ENCODE measurements at regions not wholly inside any gene's neighbourhood (a gene's known extent, or its start where the extent isn't known, plus 50 kb on each side); places are given as distances from the start of the nearest gene placed in this dataset.

GRCh38 chr11:70619591-70619990, 221.3 kb downstream of the CTTN start:
- ChIA-PET RAD21 (ENCODE audit: low non-redundant PET in 1 of 2, low total read pairs in 2 of 2, uncharacterized antibody in 2 of 2, unreplicated experiment in 2 of 2) (no interaction called here), CTCF (no interaction called here), POLR2A (no interaction called here)
- intact Hi-C loops (cut with micrococcal nuclease) = no loop called here
- Histone ChIP-seq H3K79me2 (ENCODE audit: insufficient read depth, low read length) (no peaks in the 10 kb centered on the region), H3K9ac (ENCODE audit: low read length) (no peak overlapping the region), H2AFZ (ENCODE audit: low read depth, low read length, poor library complexity, severe bottlenecking) (no peak overlapping the region), H3K27ac (ENCODE audit: low read depth, low read length) (no peak overlapping the region), H4K20me1 (ENCODE audit: insufficient read depth) (no peaks in the 10 kb centered on the region), H3K4me2 (ENCODE audit: low read length) (no peak overlapping the region), H3K9me2 (ENCODE audit: insufficient read depth) (no peaks in the 10 kb centered on the region), H3K4me3 (replicated peaks in 1 of 2; ENCODE audit: low read depth in 1 of 2, low read length in 2 of 2) (no peak overlapping the region), H3K36me3 (ENCODE audit: control insufficient read depth in 1 of 2, insufficient read depth in 2 of 2, low read length in 2 of 2) (no peaks in the 10 kb centered on the region), H3K27me3 (ENCODE audit: insufficient read depth, low read length) (no peaks in the 10 kb centered on the region), H3K9me3 (ENCODE audit: control insufficient read depth in 1 of 2, insufficient read depth in 1 of 2, low read depth in 1 of 2, low read length in 2 of 2) (peaks cover 0 to 8% of the 10 kb centered on the region in 2 experiments; a peak in 1 of 4 replicates), H3K4me1 (ENCODE audit: control insufficient read depth in 1 of 2, insufficient read depth in 2 of 2, low read length in 2 of 2) (no peaks in the 10 kb centered on the region)
- no peak for DNase-seq (ENCODE audit: low read depth, low spot score)
- TF ChIP-seq EGR1 (IDR thresholded peaks at IDR 0.05; ENCODE audit: low read depth) = no peak
- TF ChIP-seq RAD21 (IDR thresholded peaks at IDR 0.05; ENCODE audit: low read depth) = no peak
- no peak for TF ChIP-seq JUND (IDR thresholded peaks at IDR 0.05)
- TF ChIP-seq, protein P1, sequence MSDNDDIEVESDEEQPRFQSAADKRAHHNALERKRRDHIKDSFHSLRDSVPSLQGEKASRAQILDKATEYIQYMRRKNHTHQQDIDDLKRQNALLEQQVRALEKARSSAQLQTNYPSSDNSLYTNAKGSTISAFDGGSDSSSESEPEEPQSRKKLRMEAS (IDR thresholded peaks at IDR 0.05) = no peak
- no peak for ATAC-seq
- BruUV-seq (replicated peaks) = no TSS peak

GRCh38 chr11:70620510-70621184, 222.3 kb downstream of the CTTN start:
- TF ChIP-seq CTCF (IDR thresholded peaks at IDR 0.05 in 2 of 3, conservative IDR thresholded peaks at IDR 0.05 in 1 of 3; ENCODE audit: borderline replicate concordance in 1 of 3, insufficient read depth in 1 of 3, low read depth in 2 of 3, low read length in 2 of 3) = no peak
- H3K4me3 ChIP-seq (replicated peaks in 1 of 2; ENCODE audit: low read depth in 1 of 2, low read length in 2 of 2) = no peak overlapping the region
- ATAC-seq (no peak), DNase-seq (ENCODE audit: low read depth, low spot score) (no peak)
- no peaks in the 10 kb centered on the region for H3K4me1 ChIP-seq (ENCODE audit: control insufficient read depth in 1 of 2, insufficient read depth in 2 of 2, low read length in 2 of 2)
- peaks cover 0 to 3% of the 10 kb centered on the region in 2 experiments; a peak in 1 of 4 replicates for H3K9me3 ChIP-seq (ENCODE audit: control insufficient read depth in 1 of 2, insufficient read depth in 1 of 2, low read depth in 1 of 2, low read length in 2 of 2)
- no TSS peak for BruUV-seq (replicated peaks)
- H3K79me2 ChIP-seq (ENCODE audit: insufficient read depth, low read length) = no peaks in the 10 kb centered on the region
- RAD21 ChIA-PET (ENCODE audit: low non-redundant PET in 1 of 2, low total read pairs in 2 of 2, uncharacterized antibody in 2 of 2, unreplicated experiment in 2 of 2) = no interaction called here
- no peaks in the 10 kb centered on the region for H3K9me2 ChIP-seq (ENCODE audit: insufficient read depth)
- H3K4me2 ChIP-seq (ENCODE audit: low read length) = no peak overlapping the region
- no peaks in the 10 kb centered on the region for H4K20me1 ChIP-seq (ENCODE audit: insufficient read depth)
- POLR2A ChIA-PET = no interaction called here
- no peak overlapping the region for H3K9ac ChIP-seq (ENCODE audit: low read length)
- H3K36me3 ChIP-seq (ENCODE audit: control insufficient read depth in 1 of 2, insufficient read depth in 2 of 2, low read length in 2 of 2) = no peaks in the 10 kb centered on the region
- CTCF ChIA-PET = no interaction called here
- intact Hi-C loops (cut with micrococcal nuclease) = no loop called here
- H3K27ac ChIP-seq (ENCODE audit: low read depth, low read length) = no peak overlapping the region
- H2AFZ ChIP-seq (ENCODE audit: low read depth, low read length, poor library complexity, severe bottlenecking) = no peak overlapping the region
- no peaks in the 10 kb centered on the region for H3K27me3 ChIP-seq (ENCODE audit: insufficient read depth, low read length)
